SK-N-SH treated with all-trans-retinoic acid at 6 μM for 48 hours (cell line): ENCODE measurements at regions not wholly inside any gene's neighbourhood (a gene's known extent, or its start where the extent isn't known, plus 50 kb on each side); places are given as distances from the start of the nearest gene placed in this dataset.

ENCODE experiments used
- ATAC-seq: fragments of 200-7000 bp; cut with Tn5 transposase; 3 replicates; pipeline ENCODE4 v1.9.1; 2020; ENCODE audit warnings: mild to moderate bottlenecking, moderate library complexity
- ARNTL ChIP-seq: fragments of 450-650 bp; formaldehyde crosslinking; IDR thresholded peaks from 2 replicates; pipeline ENCODE4 v1.5.0; 2020; ENCODE audit warnings: low read depth, mild to moderate bottlenecking, moderate library complexity, borderline replicate concordance
- BACH2 ChIP-seq: fragments of 250-450 bp; sonication (Bioruptor Pico); IDR thresholded peaks from 2 replicates; pipeline ENCODE4 v1.9.0; 2021; ENCODE audit warnings: mild to moderate bottlenecking, borderline replicate concordance
- CSDC2 ChIP-seq: fragments of 250-450 bp; sonication (Bioruptor Pico); IDR thresholded peaks from 2 replicates; pipeline ENCODE4 v1.5.0; 2020; ENCODE audit warnings: mild to moderate bottlenecking, moderate library complexity
- ESRRG ChIP-seq: fragments of 250-450 bp; sonication (Bioruptor Pico); IDR thresholded peaks from 2 replicates; pipeline ENCODE4 v1.6.1; 2021; ENCODE audit warnings: mild to moderate bottlenecking
- GLIS3 ChIP-seq: fragments of 250-450 bp; sonication (Bioruptor Pico); IDR thresholded peaks from 2 replicates; pipeline ENCODE4 v1.5.0; 2020; ENCODE audit warnings: mild to moderate bottlenecking, moderate library complexity
- ISL1 ChIP-seq: fragments of 250-450 bp; sonication (Bioruptor Pico); IDR thresholded peaks from 2 replicates; pipeline ENCODE4 v2.1.2; 2022; ENCODE audit warnings: mild to moderate bottlenecking, moderate library complexity
- OSR1 ChIP-seq: fragments of 250-450 bp; sonication (Bioruptor Pico); IDR thresholded peaks from 2 replicates; pipeline ENCODE4 v1.8.0; 2022; ENCODE audit warnings: moderate library complexity, mild to moderate bottlenecking, inconsistent platforms
- PPARA ChIP-seq: fragments of 250-450 bp; sonication (Bioruptor Pico); IDR thresholded peaks from 2 replicates; pipeline ENCODE4 v1.5.0; 2020; ENCODE audit warnings: mild to moderate bottlenecking, borderline replicate concordance
- RARB ChIP-seq: fragments of 250-450 bp; sonication (Bioruptor Pico); IDR thresholded peaks from 2 replicates; pipeline ENCODE4 v1.8.0; 2021; ENCODE audit warnings: mild to moderate bottlenecking, moderate library complexity
- SNAI2 ChIP-seq: fragments of 250-450 bp; sonication (Bioruptor Pico); IDR thresholded peaks from 2 replicates; pipeline ENCODE4 v1.5.0; 2020; ENCODE audit warnings: mild to moderate bottlenecking, moderate library complexity
- TCF4 ChIP-seq: fragments of 250-450 bp; sonication (Bioruptor Pico); IDR thresholded peaks from 2 replicates; pipeline ENCODE4 v1.8.0; 2021; ENCODE audit warnings: mild to moderate bottlenecking, moderate library complexity, borderline replicate concordance
- TOX ChIP-seq: fragments of 250-450 bp; sonication (Bioruptor Pico); IDR thresholded peaks from 2 replicates; pipeline ENCODE4 v1.8.0; 2021; ENCODE audit warnings: mild to moderate bottlenecking, moderate library complexity, borderline replicate concordance
- ZFP3 ChIP-seq: fragments of 250-450 bp; sonication (Bioruptor Pico); IDR thresholded peaks from 2 replicates; pipeline ENCODE4 v1.5.0; 2020; ENCODE audit warnings: mild to moderate bottlenecking, moderate library complexity
- ZFP30 ChIP-seq: fragments of 450-650 bp; formaldehyde crosslinking; IDR thresholded peaks from 2 replicates; pipeline ENCODE4 v1.5.0; 2022; ENCODE audit warnings: mild to moderate bottlenecking, moderate library complexity
- ZNF70 ChIP-seq: fragments of 450-650 bp; formaldehyde crosslinking; IDR thresholded peaks from 2 replicates; pipeline ENCODE4 v1.5.0; 2020; ENCODE audit warnings: mild to moderate bottlenecking, moderate library complexity
- ZNF8 ChIP-seq: fragments of 450-650 bp; formaldehyde crosslinking; IDR thresholded peaks from 2 replicates; pipeline ENCODE4 v1.5.0; 2020; ENCODE audit warnings: mild to moderate bottlenecking, moderate library complexity
- TF ChIP-seq, protein P1 (sequence below): fragments of 250-450 bp; sonication (Bioruptor Pico); IDR thresholded peaks from 2 replicates; pipeline ENCODE4 v1.8.0; 2020; ENCODE audit warnings: mild to moderate bottlenecking, moderate library complexity, borderline replicate concordance
- TF ChIP-seq, protein P2 (sequence below): fragments of 250-450 bp; sonication (Bioruptor Pico); IDR thresholded peaks from 2 replicates; pipeline ENCODE4 v1.5.0; 2020; ENCODE audit warnings: mild to moderate bottlenecking, moderate library complexity
- TF ChIP-seq, protein P3 (sequence below): fragments of 250-450 bp; sonication (Bioruptor Pico); IDR thresholded peaks from 2 replicates; pipeline ENCODE4 v1.5.1; 2020; ENCODE audit warnings: low read depth, mild to moderate bottlenecking, moderate library complexity
- TF ChIP-seq, protein P4 (sequence below): fragments of 250-450 bp; sonication (Bioruptor Pico); IDR thresholded peaks from 2 replicates; pipeline ENCODE4 v1.8.0; 2021; ENCODE audit warnings: low read depth, mild to moderate bottlenecking, moderate library complexity, borderline replicate concordance
- TF ChIP-seq, protein P5 (sequence below): fragments of 250-450 bp; sonication (Bioruptor Pico); IDR thresholded peaks from 2 replicates; pipeline ENCODE4 v1.5.1; 2021; ENCODE audit warnings: mild to moderate bottlenecking, moderate library complexity

DNA sequence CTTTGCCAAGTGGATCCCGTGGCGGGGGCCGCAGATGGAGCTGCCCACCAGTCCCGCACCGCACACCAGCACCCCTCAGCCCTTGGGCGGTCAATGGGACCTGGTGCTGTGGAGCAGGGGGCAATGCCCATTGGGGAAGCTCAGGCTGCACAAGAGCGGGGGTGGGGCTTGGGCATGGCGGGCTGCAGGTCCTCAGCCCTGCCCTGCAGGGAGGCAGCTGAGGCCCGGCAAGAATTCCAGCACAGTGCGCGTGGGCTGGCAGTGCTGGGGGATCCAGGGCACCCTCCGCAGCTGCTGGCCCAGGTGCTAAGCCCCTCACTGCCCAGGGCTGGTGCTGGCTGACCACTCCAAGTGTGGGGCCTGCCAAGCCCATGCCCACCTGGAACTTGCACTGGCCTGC is 136.2 kb upstream of the ANKRD30A start:
- ATAC-seq, result no peak
- TF ChIP-seq ESRRG (CRISPR knock-in tag) (no peak), ZNF70 (no peak), GLIS3 (CRISPR knock-in tag) (no peak), PPARA (no peak), SNAI2 (CRISPR knock-in tag) (no peak), RARB (CRISPR knock-in tag) (no peak), BACH2 (CRISPR knock-in tag) (no peak), ARNTL (no peak), TCF4 (no peak), OSR1 (no peak), ZFP3 (CRISPR knock-in tag) (no peak), ZFP30 (no peak), ISL1 (CRISPR knock-in tag) (no peak)
- TF ChIP-seq, protein P1, sequence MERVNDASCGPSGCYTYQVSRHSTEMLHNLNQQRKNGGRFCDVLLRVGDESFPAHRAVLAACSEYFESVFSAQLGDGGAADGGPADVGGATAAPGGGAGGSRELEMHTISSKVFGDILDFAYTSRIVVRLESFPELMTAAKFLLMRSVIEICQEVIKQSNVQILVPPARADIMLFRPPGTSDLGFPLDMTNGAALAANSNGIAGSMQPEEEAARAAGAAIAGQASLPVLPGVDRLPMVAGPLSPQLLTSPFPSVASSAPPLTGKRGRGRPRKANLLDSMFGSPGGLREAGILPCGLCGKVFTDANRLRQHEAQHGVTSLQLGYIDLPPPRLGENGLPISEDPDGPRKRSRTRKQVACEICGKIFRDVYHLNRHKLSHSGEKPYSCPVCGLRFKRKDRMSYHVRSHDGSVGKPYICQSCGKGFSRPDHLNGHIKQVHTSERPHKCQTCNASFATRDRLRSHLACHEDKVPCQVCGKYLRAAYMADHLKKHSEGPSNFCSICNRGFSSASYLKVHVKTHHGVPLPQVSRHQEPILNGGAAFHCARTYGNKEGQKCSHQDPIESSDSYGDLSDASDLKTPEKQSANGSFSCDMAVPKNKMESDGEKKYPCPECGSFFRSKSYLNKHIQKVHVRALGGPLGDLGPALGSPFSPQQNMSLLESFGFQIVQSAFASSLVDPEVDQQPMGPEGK, result no peak
- TF ChIP-seq, protein P2, sequence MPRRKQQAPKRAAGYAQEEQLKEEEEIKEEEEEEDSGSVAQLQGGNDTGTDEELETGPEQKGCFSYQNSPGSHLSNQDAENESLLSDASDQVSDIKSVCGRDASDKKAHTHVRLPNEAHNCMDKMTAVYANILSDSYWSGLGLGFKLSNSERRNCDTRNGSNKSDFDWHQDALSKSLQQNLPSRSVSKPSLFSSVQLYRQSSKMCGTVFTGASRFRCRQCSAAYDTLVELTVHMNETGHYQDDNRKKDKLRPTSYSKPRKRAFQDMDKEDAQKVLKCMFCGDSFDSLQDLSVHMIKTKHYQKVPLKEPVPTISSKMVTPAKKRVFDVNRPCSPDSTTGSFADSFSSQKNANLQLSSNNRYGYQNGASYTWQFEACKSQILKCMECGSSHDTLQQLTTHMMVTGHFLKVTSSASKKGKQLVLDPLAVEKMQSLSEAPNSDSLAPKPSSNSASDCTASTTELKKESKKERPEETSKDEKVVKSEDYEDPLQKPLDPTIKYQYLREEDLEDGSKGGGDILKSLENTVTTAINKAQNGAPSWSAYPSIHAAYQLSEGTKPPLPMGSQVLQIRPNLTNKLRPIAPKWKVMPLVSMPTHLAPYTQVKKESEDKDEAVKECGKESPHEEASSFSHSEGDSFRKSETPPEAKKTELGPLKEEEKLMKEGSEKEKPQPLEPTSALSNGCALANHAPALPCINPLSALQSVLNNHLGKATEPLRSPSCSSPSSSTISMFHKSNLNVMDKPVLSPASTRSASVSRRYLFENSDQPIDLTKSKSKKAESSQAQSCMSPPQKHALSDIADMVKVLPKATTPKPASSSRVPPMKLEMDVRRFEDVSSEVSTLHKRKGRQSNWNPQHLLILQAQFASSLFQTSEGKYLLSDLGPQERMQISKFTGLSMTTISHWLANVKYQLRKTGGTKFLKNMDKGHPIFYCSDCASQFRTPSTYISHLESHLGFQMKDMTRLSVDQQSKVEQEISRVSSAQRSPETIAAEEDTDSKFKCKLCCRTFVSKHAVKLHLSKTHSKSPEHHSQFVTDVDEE, result no peak
- TF ChIP-seq, all 23 proteins: peak for 0

DNA sequence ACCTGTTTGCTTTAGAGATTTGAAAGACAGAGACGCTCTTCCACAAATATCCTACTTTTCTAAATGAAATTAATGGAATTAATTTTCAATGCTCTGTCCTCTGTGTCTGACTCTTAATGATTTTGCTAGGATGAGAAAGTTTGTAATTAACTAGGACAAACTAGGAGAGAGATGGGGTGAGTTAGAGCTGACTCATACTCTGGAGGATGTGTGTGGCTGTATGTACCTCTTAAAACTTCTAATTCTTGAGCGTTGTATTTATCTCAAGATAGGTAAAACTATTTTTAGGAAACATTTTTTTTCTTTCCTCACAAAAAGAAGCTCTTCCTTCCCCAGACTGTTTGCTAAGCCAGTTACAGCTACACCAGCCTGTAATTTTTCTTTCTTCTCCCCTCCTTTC is 178.8 kb upstream of the ANKRD30A start:
- TF ChIP-seq, protein P3, sequence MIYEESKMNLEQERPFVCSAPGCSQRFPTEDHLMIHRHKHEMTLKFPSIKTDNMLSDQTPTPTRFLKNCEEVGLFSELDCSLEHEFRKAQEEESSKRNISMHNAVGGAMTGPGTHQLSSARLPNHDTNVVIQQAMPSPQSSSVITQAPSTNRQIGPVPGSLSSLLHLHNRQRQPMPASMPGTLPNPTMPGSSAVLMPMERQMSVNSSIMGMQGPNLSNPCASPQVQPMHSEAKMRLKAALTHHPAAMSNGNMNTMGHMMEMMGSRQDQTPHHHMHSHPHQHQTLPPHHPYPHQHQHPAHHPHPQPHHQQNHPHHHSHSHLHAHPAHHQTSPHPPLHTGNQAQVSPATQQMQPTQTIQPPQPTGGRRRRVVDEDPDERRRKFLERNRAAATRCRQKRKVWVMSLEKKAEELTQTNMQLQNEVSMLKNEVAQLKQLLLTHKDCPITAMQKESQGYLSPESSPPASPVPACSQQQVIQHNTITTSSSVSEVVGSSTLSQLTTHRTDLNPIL (CRISPR knock-in tag), result no peak
- TF ChIP-seq ZNF8 (CRISPR knock-in tag), result no peak
- no peak for TF ChIP-seq ZFP3 (CRISPR knock-in tag)
- TF ChIP-seq ZNF70, result no peak
- TF ChIP-seq, protein P4, sequence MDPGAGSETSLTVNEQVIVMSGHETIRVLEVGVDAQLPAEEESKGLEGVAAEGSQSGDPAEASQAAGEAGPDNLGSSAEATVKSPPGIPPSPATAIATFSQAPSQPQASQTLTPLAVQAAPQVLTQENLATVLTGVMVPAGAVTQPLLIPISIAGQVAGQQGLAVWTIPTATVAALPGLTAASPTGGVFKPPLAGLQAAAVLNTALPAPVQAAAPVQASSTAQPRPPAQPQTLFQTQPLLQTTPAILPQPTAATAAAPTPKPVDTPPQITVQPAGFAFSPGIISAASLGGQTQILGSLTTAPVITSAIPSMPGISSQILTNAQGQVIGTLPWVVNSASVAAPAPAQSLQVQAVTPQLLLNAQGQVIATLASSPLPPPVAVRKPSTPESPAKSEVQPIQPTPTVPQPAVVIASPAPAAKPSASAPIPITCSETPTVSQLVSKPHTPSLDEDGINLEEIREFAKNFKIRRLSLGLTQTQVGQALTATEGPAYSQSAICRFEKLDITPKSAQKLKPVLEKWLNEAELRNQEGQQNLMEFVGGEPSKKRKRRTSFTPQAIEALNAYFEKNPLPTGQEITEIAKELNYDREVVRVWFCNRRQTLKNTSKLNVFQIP (CRISPR knock-in tag), result no peak
- TF ChIP-seq CSDC2 (CRISPR knock-in tag), result no peak
- TF ChIP-seq, protein P2, result no peak
- TF ChIP-seq, protein P5, sequence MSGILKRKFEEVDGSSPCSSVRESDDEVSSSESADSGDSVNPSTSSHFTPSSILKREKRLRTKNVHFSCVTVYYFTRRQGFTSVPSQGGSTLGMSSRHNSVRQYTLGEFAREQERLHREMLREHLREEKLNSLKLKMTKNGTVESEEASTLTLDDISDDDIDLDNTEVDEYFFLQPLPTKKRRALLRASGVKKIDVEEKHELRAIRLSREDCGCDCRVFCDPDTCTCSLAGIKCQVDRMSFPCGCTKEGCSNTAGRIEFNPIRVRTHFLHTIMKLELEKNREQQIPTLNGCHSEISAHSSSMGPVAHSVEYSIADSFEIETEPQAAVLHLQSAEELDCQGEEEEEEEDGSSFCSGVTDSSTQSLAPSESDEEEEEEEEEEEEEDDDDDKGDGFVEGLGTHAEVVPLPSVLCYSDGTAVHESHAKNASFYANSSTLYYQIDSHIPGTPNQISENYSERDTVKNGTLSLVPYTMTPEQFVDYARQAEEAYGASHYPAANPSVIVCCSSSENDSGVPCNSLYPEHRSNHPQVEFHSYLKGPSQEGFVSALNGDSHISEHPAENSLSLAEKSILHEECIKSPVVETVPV, result no peak
- no peak for TF ChIP-seq TOX
- no peak for TF ChIP-seq TCF4
- TF ChIP-seq ARNTL, result no peak
- TF ChIP-seq BACH2 (CRISPR knock-in tag), result no peak
- no peak for TF ChIP-seq OSR1
- TF ChIP-seq PPARA, result no peak
- TF ChIP-seq ISL1 (CRISPR knock-in tag), result no peak
- TF ChIP-seq, all 23 proteins: peak for 0
- no peak for ATAC-seq
